ENCODE measurements at regions not wholly inside any gene's neighbourhood (a gene's known extent, or its start where the extent isn't known, plus 50 kb on each side); places are given as distances from the start of the nearest gene placed in this dataset.

DNA sequence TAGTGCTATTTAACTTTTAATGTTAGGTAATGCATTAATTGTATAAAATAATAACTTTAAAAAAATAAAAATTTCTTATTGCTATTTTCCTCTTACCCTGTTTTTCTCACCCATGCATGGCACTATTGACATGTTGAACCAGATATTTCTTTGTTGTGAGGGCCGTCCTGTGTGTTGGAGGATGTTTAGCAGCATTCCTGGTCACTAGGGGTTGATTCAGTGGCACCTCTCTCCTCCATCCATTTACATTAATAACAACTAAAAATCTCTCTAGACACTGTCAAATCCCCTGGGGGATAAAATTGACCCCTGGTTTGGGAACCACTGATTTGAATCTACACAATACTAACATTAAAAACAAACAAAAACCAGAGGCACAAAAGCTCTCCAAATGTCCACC is 147.5 kb upstream of the MIS18BP1 start:
- TF ChIP-seq EZH2 (IDR thresholded peaks at IDR 0.05) (no peak), POLR2AphosphoS5 (IDR thresholded peaks at IDR 0.05; ENCODE audit: borderline replicate concordance, low read depth, low read length) (no peak), FOXP2 (optimal IDR thresholded peaks at IDR 0.05; ENCODE audit: control extremely low read depth, extremely low read length, insufficient read depth) (no peak)
